VCaP (cell line): ENCODE measurements at regions not wholly inside any gene's neighbourhood (a gene's known extent, or its start where the extent isn't known, plus 50 kb on each side); places are given as distances from the start of the nearest gene placed in this dataset.

Experiments
- H3K27ac ChIP-seq: fragments of 450-650 bp; 2 replicates; pipeline ENCODE4 v1.5.1; 2017
- CTCF ChIP-seq: fragments of 450-650 bp; conservative IDR thresholded peaks from 2 replicates; pipeline ENCODE4 v1.5.1; 2017; ENCODE audit warnings: mild to moderate bottlenecking, moderate library complexity

- no peak for TF ChIP-seq CTCF
- H3K27ac ChIP-seq: no peak overlapping the region
These were observed 127.2 kb upstream of the IQSEC1 start for GRCh38 chr3:13200465-13200864.

- no peak overlapping the region for H3K27ac ChIP-seq
- TF ChIP-seq CTCF: no peak
These were observed 126.7 kb upstream of the IQSEC1 start for GRCh38 chr3:13199899-13200451.

GRCh38 chr3:13199006-13199776 is 126.0 kb upstream of the IQSEC1 start:
- no peak overlapping the region for H3K27ac ChIP-seq
- TF ChIP-seq CTCF: no peak

- no peak for TF ChIP-seq CTCF
- H3K27ac ChIP-seq: no peak overlapping the region
These were observed 125.1 kb upstream of the IQSEC1 start for GRCh38 chr3:13198264-13198879.

- H3K27ac ChIP-seq: no peak overlapping the region; the same call in 1 of the 2 replicates
- TF ChIP-seq CTCF: no peak
These were observed 124.6 kb upstream of the IQSEC1 start for GRCh38 chr3:13197795-13198194.

- H3K27ac ChIP-seq: peak overlapping the region; percentile 79
- TF ChIP-seq CTCF: no peak
These were observed 124.1 kb upstream of the IQSEC1 start for GRCh38 chr3:13197281-13197680.

GRCh38 chr3:13195374-13195773 is 122.1 kb upstream of the IQSEC1 start:
- peak overlapping the region; percentile 79 for H3K27ac ChIP-seq
- TF ChIP-seq CTCF: no peak
